SH-SY5Y (cell line): ENCODE measurements at regions not wholly inside any gene's neighbourhood (a gene's known extent, or its start where the extent isn't known, plus 50 kb on each side); places are given as distances from the start of the nearest gene placed in this dataset.

Experiments used
- GATA2 ChIP-seq: IDR thresholded peaks from 2 replicates; pipeline ENCODE4 v1.6.1; 2011; ENCODE audit warnings: mild to moderate bottlenecking, low read depth, low read length
- GATA3 ChIP-seq: IDR thresholded peaks from 2 replicates; pipeline ENCODE4 v1.6.1; 2011; ENCODE audit warnings: low read depth, mild to moderate bottlenecking, low read length, moderate library complexity

DNA sequence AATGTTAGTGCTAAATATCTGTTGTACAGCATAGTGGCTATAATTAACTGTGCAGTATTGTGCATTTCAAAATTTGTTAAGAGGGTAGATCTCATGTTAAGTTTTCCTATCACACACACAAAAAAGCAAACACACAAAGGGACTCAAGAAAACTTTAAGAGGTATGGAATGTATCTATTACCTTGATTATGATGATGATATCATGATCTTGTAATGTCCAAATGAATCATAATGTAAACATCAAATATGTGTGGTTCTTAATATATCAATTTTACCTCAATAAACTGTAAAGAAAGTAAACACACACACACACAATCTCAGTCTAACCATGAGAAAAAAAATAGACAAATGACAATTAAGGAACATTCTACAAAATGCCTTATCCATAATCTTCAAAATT, 934.6 kb downstream of the SLITRK1 start:
- no peak for TF ChIP-seq GATA2
- no peak for TF ChIP-seq GATA3
